C4-2B (cell line): ENCODE measurements at regions not wholly inside any gene's neighbourhood (a gene's known extent, or its start where the extent isn't known, plus 50 kb on each side); places are given as distances from the start of the nearest gene placed in this dataset.

ENCODE experiments used
- ZFX ChIP-seq: fragments of 450-650 bp; IDR thresholded peaks from 2 replicates; pipeline ENCODE4 v1.6.1; 2017
- TF ChIP-seq, protein P1 (sequence below): fragments of 450-650 bp; conservative IDR thresholded peaks from 2 replicates; pipeline ENCODE4 v1.5.1; 2017; ENCODE audit warnings: mild to moderate bottlenecking

DNA sequence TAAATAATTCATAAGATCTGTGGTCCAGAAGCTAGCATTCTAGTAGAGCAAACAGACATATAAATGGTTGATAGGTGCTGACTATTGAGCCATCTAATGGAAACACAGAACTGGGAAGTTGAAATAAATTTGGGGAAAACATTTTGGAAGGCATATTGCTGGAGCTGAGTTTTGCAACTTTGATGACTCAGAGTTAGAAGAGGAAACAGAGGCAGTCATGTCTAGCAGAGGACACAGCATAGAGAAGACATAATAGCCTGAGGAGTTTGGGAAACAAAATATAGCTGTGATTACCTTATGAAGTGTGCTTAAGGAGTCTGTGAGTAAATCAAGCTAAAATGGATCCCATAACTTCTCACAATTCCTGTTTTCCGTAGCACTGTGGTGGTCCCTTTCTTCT, 86.9 kb upstream of the FLRT2 start:
- TF ChIP-seq, protein P1, sequence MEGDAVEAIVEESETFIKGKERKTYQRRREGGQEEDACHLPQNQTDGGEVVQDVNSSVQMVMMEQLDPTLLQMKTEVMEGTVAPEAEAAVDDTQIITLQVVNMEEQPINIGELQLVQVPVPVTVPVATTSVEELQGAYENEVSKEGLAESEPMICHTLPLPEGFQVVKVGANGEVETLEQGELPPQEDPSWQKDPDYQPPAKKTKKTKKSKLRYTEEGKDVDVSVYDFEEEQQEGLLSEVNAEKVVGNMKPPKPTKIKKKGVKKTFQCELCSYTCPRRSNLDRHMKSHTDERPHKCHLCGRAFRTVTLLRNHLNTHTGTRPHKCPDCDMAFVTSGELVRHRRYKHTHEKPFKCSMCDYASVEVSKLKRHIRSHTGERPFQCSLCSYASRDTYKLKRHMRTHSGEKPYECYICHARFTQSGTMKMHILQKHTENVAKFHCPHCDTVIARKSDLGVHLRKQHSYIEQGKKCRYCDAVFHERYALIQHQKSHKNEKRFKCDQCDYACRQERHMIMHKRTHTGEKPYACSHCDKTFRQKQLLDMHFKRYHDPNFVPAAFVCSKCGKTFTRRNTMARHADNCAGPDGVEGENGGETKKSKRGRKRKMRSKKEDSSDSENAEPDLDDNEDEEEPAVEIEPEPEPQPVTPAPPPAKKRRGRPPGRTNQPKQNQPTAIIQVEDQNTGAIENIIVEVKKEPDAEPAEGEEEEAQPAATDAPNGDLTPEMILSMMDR = no peak
- TF ChIP-seq ZFX = no peak
